K562 (cell line): ENCODE measurements at regions not wholly inside any gene's neighbourhood (a gene's known extent, or its start where the extent isn't known, plus 50 kb on each side); places are given as distances from the start of the nearest gene placed in this dataset.

Source experiments
- ATAC-seq: fragments of 200-7000 bp; cut with Tn5 transposase; 3 replicates; pipeline ENCODE4 v1.9.1; 2020; ENCODE audit warnings: moderate library complexity
- BruUV-seq: library from RNA; stranded (reverse); fragments of 400-500 nt; replicated peaks from 2 replicates; lab custom pipeline; 2021; lab: Mats Ljungman, UMichigan
- CTCF ChIA-PET: fragments of 300-600 bp; formaldehyde crosslinking; extraction: SDS; loops from one replicate; lab custom pipeline; 2021; ENCODE audit warnings: low intra/inter-chr PET ratio; lab: Yijun Ruan, JAX
- POLR2A ChIA-PET: fragments of 300-600, 350-650 bp; sonication (Branson Sonifier 250); formaldehyde crosslinking; extraction: SDS; loops from one replicate; lab custom pipeline; 2021; ENCODE audit warnings: antibody characterized with exemption, inconsistent platforms; lab: Yijun Ruan, JAX
- DNase-seq, 4 experiments: peaks; one replicate each; pipeline versions ENCODE4 v3.0.0 to v3.0.0-alpha.2; 2011 to 2018; ENCODE audit warnings: low spot score in 3 of 4, mixed read lengths in 3 of 4; ENCODE audit errors: extremely low read depth in 1 of 4
- FAIRE-seq: peaks from 2 replicates; lab custom pipeline; 2011; peaks lifted over from hg19 to GRCh38; lab: Jason Lieb, UNC
- H2AFZ ChIP-seq: 2 replicates; pipeline ENCODE4 v1.6.0; 2011; ENCODE audit warnings: low read depth, low read length, control low read depth, inconsistent platforms
- H3K27ac ChIP-seq: fragments of 200-600 bp; 3 replicates; pipeline ENCODE4 v1.8.0; 2011; ENCODE audit warnings: low read depth, mild to moderate bottlenecking, control low read depth, inconsistent platforms, low read length, moderate library complexity, mixed read lengths; ENCODE audit errors: extremely low read depth
- H3K27me3 ChIP-seq, 2 experiments: fragments of 300-600 bp in 1 of 2; 2 replicates in 1 of 2; 3 replicates in 1 of 2; pipeline versions ENCODE4 v1.6.0 to v1.8.0; 2011; ENCODE audit warnings: inconsistent platforms in 2 of 2, low read length in 2 of 2, mild to moderate bottlenecking in 1 of 2, mixed read lengths in 1 of 2, moderate library complexity in 1 of 2; ENCODE audit not compliant: control insufficient read depth in 2 of 2, insufficient read depth in 2 of 2
- H3K36me3 ChIP-seq: fragments of 300-600 bp; 3 replicates; pipeline ENCODE4 v1.8.0; 2011; ENCODE audit warnings: mild to moderate bottlenecking, low read length, inconsistent platforms; ENCODE audit not compliant: control insufficient read depth, insufficient read depth
- H3K4me1 ChIP-seq, 2 experiments: fragments of 200-600 bp in 1 of 2; replicated peaks in 1 of 2; 2 replicates in 1 of 2; 3 replicates in 1 of 2; pipeline versions ENCODE4 v1.5.1 to v1.8.0; 2011; ENCODE audit warnings: inconsistent platforms in 2 of 2, low read length in 2 of 2, mild to moderate bottlenecking in 1 of 2, mixed read lengths in 1 of 2, moderate library complexity in 1 of 2; ENCODE audit not compliant: control insufficient read depth in 2 of 2, insufficient read depth in 2 of 2
- H3K4me2 ChIP-seq: 2 replicates; pipeline ENCODE4 v1.6.1; 2011; ENCODE audit warnings: low read length, control low read depth, inconsistent platforms, mixed read lengths; ENCODE audit not compliant: insufficient read depth
- H3K4me3 ChIP-seq: fragments of 200-600 bp; sonication (generic), shearing (Covaris generic); 2 replicates; pipeline ENCODE4 v1.5.1; 2016; ENCODE audit warnings: control low read depth, inconsistent platforms
- H3K79me2 ChIP-seq: fragments of 200-600 bp; 3 replicates; pipeline ENCODE4 v1.8.0; 2011; ENCODE audit warnings: low read length, inconsistent platforms; ENCODE audit not compliant: control insufficient read depth, insufficient read depth
- H3K9ac ChIP-seq, 2 experiments: 2 replicates each; pipeline versions ENCODE4 v1.6.0 to v1.6.1; 2011; ENCODE audit warnings: low read depth in 2 of 2, low read length in 2 of 2, control low read depth in 1 of 2, inconsistent platforms in 1 of 2, mild to moderate bottlenecking in 1 of 2, mixed read lengths in 1 of 2; ENCODE audit not compliant: insufficient read depth in 1 of 2
- H3K9me1 ChIP-seq: one replicate; pipeline ENCODE4 v1.6.0; 2011; ENCODE audit warnings: inconsistent platforms, mild to moderate bottlenecking, low read length, moderate library complexity; ENCODE audit not compliant: control insufficient read depth, insufficient read depth
- H3K9me3 ChIP-seq: replicated peaks from 2 replicates; pipeline ENCODE4 v1.5.1; 2011; ENCODE audit warnings: low read depth, low read length, inconsistent platforms; ENCODE audit not compliant: control insufficient read depth, insufficient read depth
- H4K20me1 ChIP-seq: replicated peaks from 2 replicates; pipeline ENCODE4 v1.6.1; 2011; ENCODE audit warnings: low read length, inconsistent platforms, mixed read lengths; ENCODE audit not compliant: control insufficient read depth, insufficient read depth
- DIDO1 ChIP-seq: fragments of 450-650 bp; IDR thresholded peaks from 2 replicates; pipeline ENCODE4 v1.6.1; 2016; ENCODE audit warnings: low read depth, missing biosample characterization, missing genetic modification characterization
- ETV1 ChIP-seq: fragments of 450-650 bp; conservative IDR thresholded peaks from 2 replicates; pipeline ENCODE4 v1.6.1; 2016; ENCODE audit warnings: missing genetic modification characterization, control low read depth, low read depth, missing compliant biosample characterization
- GATAD2A ChIP-seq: fragments of 450-650 bp; IDR thresholded peaks from 2 replicates; pipeline ENCODE4 v1.6.1; 2017
- NCOA6 ChIP-seq: fragments of 450-650 bp; IDR thresholded peaks from 2 replicates; pipeline ENCODE4 v1.6.1; 2017; ENCODE audit warnings: mild to moderate bottlenecking
- RFX5 ChIP-seq: IDR thresholded peaks from 2 replicates; pipeline ENCODE4 v1.6.1; 2011; ENCODE audit warnings: low read depth, mild to moderate bottlenecking, improper control_type of control experiment, low read length
- ZFX ChIP-seq: sonication (generic); formaldehyde crosslinking; IDR thresholded peaks from 2 replicates; pipeline ENCODE4 v1.8.0; 2022; ENCODE audit warnings: mild to moderate bottlenecking, missing genetic modification reagents, moderate library complexity
- ZNF184 ChIP-seq: sonication (generic); formaldehyde crosslinking; IDR thresholded peaks from 2 replicates; pipeline ENCODE4 v1.5.0; 2020; ENCODE audit warnings: missing genetic modification reagents
- WGBS: fragments of 100-300 bp; shearing (Covaris generic); methylation state at CpG from one replicate; pipeline ENCODE4 v1.1.6; 2016; ENCODE audit warnings: low coverage, mixed read lengths; ENCODE audit not compliant: insufficient coverage; ENCODE audit errors: missing lambda C conversion rate; 5-methylcytosine and 5-hydroxymethylcytosine counted together
- in situ Hi-C: fragments of 300-500 bp; cut with MboI; formaldehyde crosslinking; loops from 4 replicates; pipeline ENCODE4 v1.15.0; 2018; ENCODE audit warnings: inconsistent platforms, mixed read lengths
- intact Hi-C: fragments of 100-400 bp; cut with micrococcal nuclease; formaldehyde crosslinking; loops from 2 replicates; pipeline ENCODE4 v1.14.2; 2022

DNA sequence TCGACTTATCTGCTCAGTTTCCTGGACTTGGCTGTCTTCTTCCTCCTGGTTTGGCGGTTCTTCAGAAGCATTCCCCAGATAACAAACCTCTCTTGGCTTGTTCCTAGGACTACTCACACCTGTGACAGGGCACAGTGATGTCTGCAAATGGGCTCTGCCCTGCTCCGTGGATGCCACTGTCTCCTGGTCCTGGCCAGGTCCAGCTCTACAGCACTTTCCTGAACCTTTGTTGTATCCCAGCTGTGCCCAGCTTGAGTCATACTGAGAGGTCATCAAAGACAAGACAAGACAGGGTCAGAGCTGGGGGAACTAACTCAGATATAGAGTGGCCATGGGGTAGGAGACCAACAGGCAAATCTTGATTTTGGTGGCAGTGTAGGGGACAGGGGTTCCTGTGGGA, 102.7 kb upstream of the SLC22A23 start:
- TF ChIP-seq DIDO1 (tag), result no peak
- intact Hi-C loops (no loop called here), in situ Hi-C loops (no loop called here)
- ChIA-PET CTCF (no interaction called here), POLR2A (no interaction called here)
- no peaks in the 10 kb centered on the region for H3K9me1 ChIP-seq
- no peak for DNase-seq
- no peaks in the 10 kb centered on the region for H3K4me1 ChIP-seq
- H3K36me3 ChIP-seq, result no peaks in the 10 kb centered on the region
- no peak overlapping the region for H3K4me3 ChIP-seq
- ATAC-seq, result no peak
- no peak overlapping the region for H2AFZ ChIP-seq
- FAIRE-seq, result no peak
- H3K27ac ChIP-seq, result no peak overlapping the region
- WGBS, result 0% methylated on average over 3 of the region's 3 CpGs
- no peak overlapping the region for H3K4me2 ChIP-seq
- peaks cover 4 to 22% of the 10 kb centered on the region in 2 experiments; a peak in 4 of 5 replicates for H3K27me3 ChIP-seq
- no peak overlapping the region for H3K9ac ChIP-seq
- H4K20me1 ChIP-seq, result no peaks in the 10 kb centered on the region
- H3K79me2 ChIP-seq, result no peaks in the 10 kb centered on the region
- no peaks in the 10 kb centered on the region for H3K9me3 ChIP-seq
- BruUV-seq, result no TSS peak

- intact Hi-C loops (no loop called here), in situ Hi-C loops (no loop called here)
- Histone ChIP-seq H3K9me1 (no peaks in the 10 kb centered on the region), H3K9ac (no peak overlapping the region), H3K79me2 (no peaks in the 10 kb centered on the region), H4K20me1 (no peaks in the 10 kb centered on the region), H3K4me1 (no peaks in the 10 kb centered on the region), H3K36me3 (no peaks in the 10 kb centered on the region), H3K4me3 (no peak overlapping the region), H3K27me3 (peaks cover 0 to 7% of the 10 kb centered on the region in 2 experiments; a peak in 4 of 5 replicates), H3K9me3 (no peaks in the 10 kb centered on the region; the same call in 1 of the 2 replicates), H3K27ac (no peak overlapping the region), H2AFZ (no peak overlapping the region), H3K4me2 (no peak overlapping the region)
- TF ChIP-seq ZNF184 (CRISPR knock-in tag) (no peak), RFX5 (no peak), NCOA6 (no peak), ZFX (CRISPR knock-in tag) (no peak), GATAD2A (no peak), ETV1 (tag) (no peak)
- POLR2A ChIA-PET, result no interaction called here
- WGBS, result 0% methylated on average over 3 of the region's 3 CpGs
- no TSS peak for BruUV-seq
- DNase-seq, result no peak
- CTCF ChIA-PET, result no interaction called here
- no peak for ATAC-seq
- FAIRE-seq, result no peak
Observed at GRCh38 chr6:3557336-3557735, 100.5 kb upstream of the SLC22A23 start.
